ENCODE measurements at regions not wholly inside any gene's neighbourhood (a gene's known extent, or its start where the extent isn't known, plus 50 kb on each side); places are given as distances from the start of the nearest gene placed in this dataset.

DNA sequence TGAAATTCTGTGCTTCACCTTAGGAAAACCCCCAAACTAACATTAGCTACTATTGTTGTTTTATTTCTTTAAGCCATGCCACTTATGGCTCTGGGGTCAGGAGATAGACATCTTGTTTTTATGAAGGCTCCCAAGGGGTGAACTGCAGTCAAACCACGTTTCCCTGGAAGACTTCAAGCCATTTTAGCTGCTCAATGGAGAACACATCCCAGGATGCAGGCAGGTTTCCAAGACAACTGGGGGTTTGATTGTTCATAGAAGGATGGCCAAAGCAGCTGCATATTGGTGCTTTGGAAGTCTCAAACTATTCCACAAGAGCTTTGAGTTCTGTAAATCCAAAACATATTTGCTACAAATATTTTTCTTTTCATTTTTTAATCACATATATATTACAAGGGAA, 818.0 kb downstream of the MAFB start:
- Mint-ChIP-seq H3K4me1 (ENCODE audit: low read depth in 2 of 2) (peaks cover 0 to 4% of the 10 kb centered on the region in 2 donors), H3K27me3 (peaks cover 2 to 9% of the 10 kb centered on the region in 2 donors), H3K27ac (no peak overlapping the region), H3K9me3 (peaks cover 3% of the 10 kb centered on the region), H3K4me3 (no peak overlapping the region), H3K36me3 (no peaks in the 10 kb centered on the region)
- ATAC-seq (no peak), DNase-seq (ENCODE audit: low spot score) (no peak)

DNA sequence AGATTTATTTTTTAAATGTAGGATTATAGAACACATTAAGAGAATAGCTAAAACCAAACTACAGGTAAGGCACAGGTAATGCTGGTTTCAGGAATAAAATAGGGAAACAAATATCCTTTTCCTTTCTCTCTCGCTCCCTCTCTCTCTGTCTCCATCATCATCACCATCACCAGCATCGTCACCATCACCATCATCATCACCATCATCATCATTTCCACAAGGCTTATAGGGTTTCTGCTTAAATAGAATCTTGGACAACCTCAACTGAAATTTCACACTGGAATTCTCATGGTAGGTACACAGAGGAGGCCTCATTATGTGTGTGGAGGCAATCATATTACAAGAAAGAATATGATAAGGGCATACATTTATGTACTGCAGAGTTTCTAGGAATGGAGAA, 823.6 kb downstream of the MAFB start:
- Mint-ChIP-seq H3K27me3 (peaks cover 0 to 10% of the 10 kb centered on the region in 2 donors), H3K27ac (no peak overlapping the region), H3K4me3 (no peak overlapping the region), H3K36me3 (no peaks in the 10 kb centered on the region), H3K9me3 (no peaks in the 10 kb centered on the region), H3K4me1 (ENCODE audit: low read depth in 2 of 2) (no peaks in the 10 kb centered on the region)
- ATAC-seq: no peak
- DNase-seq (ENCODE audit: low spot score): no peak

DNA sequence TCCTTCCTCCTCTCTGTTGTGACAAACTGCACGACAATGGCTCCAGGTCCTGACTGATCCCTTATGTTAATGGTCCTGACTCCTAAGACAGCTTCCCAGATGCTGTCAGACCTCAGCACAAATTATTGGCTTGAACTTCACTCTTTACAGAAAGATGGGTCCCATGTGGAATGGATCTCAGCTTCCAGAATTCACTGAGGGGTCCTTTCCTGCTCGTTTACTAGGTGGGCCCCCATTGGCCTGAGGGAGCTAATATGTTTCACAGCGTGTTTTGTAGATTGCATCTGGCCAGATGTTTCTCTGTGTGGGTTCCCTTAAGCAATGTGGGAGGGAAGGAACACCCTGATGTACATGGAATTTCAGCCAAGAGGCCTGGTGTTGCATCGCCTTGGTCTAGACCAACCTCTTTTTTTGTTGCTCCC, 826.6 kb downstream of the MAFB start:
- DNase-seq (ENCODE audit: low spot score) (no peak), ATAC-seq (no peak)
- Mint-ChIP-seq H3K4me1 (ENCODE audit: low read depth in 2 of 2) (no peaks in the 10 kb centered on the region), H3K27ac (no peak overlapping the region), H3K4me3 (no peak overlapping the region), H3K27me3 (peaks cover 4 to 15% of the 10 kb centered on the region in 2 donors), H3K36me3 (no peaks in the 10 kb centered on the region), H3K9me3 (peaks cover 4% of the 10 kb centered on the region)

DNA sequence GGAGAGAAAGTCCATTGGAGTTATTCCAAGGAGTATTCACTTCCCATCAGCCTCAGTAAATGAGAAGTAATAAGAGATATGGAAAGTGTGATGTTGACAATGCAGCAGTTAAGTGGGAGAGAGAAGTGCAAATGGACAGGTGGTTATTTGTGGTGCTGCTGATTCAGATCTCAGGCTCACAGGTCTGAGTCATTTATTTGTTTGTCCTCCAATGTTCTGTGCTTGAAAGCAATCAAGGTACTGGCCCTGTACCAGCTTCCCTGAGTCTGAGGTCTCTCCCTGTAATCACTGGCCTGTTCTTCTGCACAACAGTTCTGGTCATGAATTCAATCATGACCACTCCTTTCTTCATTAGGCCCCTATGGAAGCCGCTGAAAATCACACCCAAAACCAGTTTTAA, 827.7 kb downstream of the MAFB start:
- H3K4me1 Mint-ChIP-seq (ENCODE audit: low read depth in 2 of 2): no peaks in the 10 kb centered on the region
- DNase-seq (ENCODE audit: low spot score) (no peak), ATAC-seq (no peak)
- H3K27me3 Mint-ChIP-seq: peaks cover 4 to 10% of the 10 kb centered on the region in 2 donors
- H3K36me3 Mint-ChIP-seq: no peaks in the 10 kb centered on the region
- H3K4me3 Mint-ChIP-seq: no peak overlapping the region
- H3K27ac Mint-ChIP-seq: no peak overlapping the region
- H3K9me3 Mint-ChIP-seq: peaks cover 4% of the 10 kb centered on the region

DNA sequence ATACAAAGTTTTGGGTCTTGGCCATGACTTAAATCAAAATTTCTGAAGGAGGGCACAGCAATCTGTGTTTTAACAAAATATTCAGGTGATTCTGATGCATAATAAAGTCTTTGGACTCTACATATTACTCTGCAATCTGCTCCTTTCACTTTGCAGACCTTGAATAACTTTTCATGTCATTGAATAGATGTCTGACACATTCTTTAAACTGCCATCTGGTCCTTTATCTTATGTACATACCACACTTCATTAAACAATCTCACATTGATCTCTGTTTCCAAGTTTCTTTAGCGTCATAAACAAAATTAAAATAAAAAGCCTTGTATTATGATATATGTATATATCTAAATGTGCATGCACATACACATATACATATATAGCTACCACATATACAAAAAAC, 831.2 kb downstream of the MAFB start:
- Mint-ChIP-seq H3K27me3 (peaks cover 6 to 15% of the 10 kb centered on the region in 2 donors), H3K27ac (no peak overlapping the region), H3K4me1 (ENCODE audit: low read depth in 2 of 2) (no peaks in the 10 kb centered on the region), H3K4me3 (no peak overlapping the region), H3K36me3 (peaks cover 4% of the 10 kb centered on the region), H3K9me3 (peaks cover 4% of the 10 kb centered on the region)
- DNase-seq (ENCODE audit: low spot score): no peak
- ATAC-seq: no peak

DNA sequence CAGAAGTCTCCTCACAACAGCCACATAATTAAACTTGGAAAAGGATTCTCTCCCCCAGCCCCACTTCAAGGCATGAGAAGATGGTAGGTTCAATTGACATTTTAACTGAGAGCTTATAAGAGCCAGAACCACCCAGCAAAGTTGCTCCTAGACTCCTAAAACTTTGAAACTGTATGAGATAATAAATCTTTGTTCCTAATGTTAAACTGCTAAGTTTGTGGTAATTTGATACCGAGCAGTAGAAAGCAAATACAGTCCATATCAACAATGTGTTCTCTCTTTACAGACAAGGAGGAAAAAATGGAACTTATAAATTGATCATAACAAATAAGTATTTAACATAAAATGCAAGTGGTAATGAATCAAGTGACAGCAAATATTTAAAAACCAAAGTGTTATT, 831.8 kb downstream of the MAFB start:
- Mint-ChIP-seq H3K27ac (no peak overlapping the region), H3K9me3 (peaks cover 4% of the 10 kb centered on the region), H3K27me3 (peaks cover 6 to 15% of the 10 kb centered on the region in 2 donors), H3K4me3 (no peak overlapping the region), H3K4me1 (ENCODE audit: low read depth in 2 of 2) (no peaks in the 10 kb centered on the region), H3K36me3 (peaks cover 4% of the 10 kb centered on the region)
- no peak for ATAC-seq
- no peak for DNase-seq (ENCODE audit: low spot score)

DNA sequence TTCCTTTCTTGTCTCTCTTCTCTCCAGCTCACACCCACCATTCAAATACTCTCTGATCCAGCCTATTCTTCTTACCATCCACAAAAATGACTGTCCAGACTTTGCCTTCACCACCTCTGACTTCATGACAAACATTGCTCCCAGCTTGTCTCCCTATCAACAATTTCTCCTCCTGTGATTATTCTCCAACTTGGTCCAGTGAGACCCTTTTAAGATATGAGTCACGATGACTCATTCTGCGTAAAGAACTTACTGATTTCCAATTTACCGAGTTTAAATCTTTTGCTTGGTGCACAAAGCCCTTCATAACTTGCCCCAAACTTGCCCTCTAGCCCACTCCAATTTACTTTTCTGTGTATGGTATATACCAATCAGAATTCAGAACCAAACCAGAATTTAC, 833.2 kb downstream of the MAFB start:
- ATAC-seq (no peak), DNase-seq (ENCODE audit: low spot score) (no peak)
- H3K36me3 Mint-ChIP-seq: peaks cover 4% of the 10 kb centered on the region
- H3K4me1 Mint-ChIP-seq (ENCODE audit: low read depth in 2 of 2): no peaks in the 10 kb centered on the region
- H3K9me3 Mint-ChIP-seq: peaks cover 4% of the 10 kb centered on the region
- H3K27ac Mint-ChIP-seq: no peak overlapping the region
- H3K4me3 Mint-ChIP-seq: no peak overlapping the region
- peaks cover 6 to 15% of the 10 kb centered on the region in 2 donors for H3K27me3 Mint-ChIP-seq

DNA sequence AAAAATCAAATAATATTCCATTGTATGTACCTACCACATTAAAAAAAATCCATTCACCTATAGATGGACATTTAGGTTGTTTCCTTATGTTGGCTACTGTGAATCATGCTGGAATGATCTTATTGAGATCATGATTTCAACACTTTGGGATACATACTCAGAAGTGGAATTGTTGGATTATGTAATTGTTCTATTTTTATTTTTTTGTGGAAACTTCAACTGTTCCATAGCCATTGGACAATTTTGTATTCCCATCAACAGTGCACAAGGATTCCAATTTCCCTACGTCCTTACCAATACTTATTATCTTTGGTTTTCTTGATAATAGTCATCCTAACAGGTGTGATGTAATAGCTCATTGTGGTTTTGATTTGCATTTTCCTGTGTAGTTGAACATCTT, 834.0 kb downstream of the MAFB start:
- DNase-seq (ENCODE audit: low spot score): no peak
- H3K4me3 Mint-ChIP-seq: no peak overlapping the region
- H3K9me3 Mint-ChIP-seq: peaks cover 4% of the 10 kb centered on the region
- no peak overlapping the region for H3K27ac Mint-ChIP-seq
- no peaks in the 10 kb centered on the region for H3K4me1 Mint-ChIP-seq (ENCODE audit: low read depth in 2 of 2)
- H3K36me3 Mint-ChIP-seq: peaks cover 4% of the 10 kb centered on the region
- no peak for ATAC-seq
- peaks cover 6 to 15% of the 10 kb centered on the region in 2 donors for H3K27me3 Mint-ChIP-seq

DNA sequence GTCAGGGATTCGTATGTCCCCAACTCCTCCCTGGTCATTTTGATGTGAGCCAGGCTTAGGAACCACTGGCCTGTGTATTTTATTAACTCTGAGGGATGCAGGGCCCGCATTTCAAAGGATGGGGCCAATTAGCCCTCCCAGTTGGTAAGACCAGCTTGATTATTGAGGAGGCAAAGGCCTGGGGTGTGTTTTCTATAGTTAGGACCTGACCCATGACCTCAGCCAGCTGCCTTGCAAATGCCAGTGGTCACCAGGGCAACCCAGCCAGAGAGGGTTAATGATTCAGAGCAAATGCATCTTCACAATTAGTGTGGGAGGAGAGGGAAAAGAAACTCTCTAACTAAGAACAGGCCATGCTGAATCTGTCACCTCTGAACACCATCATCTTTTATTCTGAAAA, 835.4 kb downstream of the MAFB start:
- Mint-ChIP-seq H3K27ac (no peak overlapping the region), H3K9me3 (peaks cover 3% of the 10 kb centered on the region), H3K4me3 (no peak overlapping the region), H3K27me3 (peaks cover 5 to 13% of the 10 kb centered on the region in 2 donors), H3K4me1 (ENCODE audit: low read depth in 2 of 2) (no peaks in the 10 kb centered on the region), H3K36me3 (peaks cover 4% of the 10 kb centered on the region)
- no peak for ATAC-seq
- no peak for DNase-seq (ENCODE audit: low spot score)

DNA sequence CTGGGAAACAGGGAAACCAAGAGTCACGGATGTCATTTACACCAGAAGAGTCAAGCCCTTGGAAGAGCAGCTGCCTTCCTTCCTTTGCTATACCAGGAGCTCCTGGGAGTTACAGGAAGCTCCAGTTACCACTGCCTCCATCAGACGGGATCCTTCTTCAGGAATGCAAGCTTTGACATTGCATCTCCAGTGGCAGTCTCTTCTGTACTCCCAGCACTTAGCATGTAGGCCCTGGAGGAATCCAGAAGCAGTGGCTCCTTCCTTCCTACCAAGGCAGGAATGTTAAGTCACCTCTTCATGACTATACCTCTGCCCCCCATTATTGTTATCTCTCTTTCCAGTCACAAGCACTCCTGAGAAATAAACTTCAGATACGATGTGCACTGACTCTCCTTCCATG, 836.0 kb downstream of the MAFB start:
- no peaks in the 10 kb centered on the region for H3K4me1 Mint-ChIP-seq (ENCODE audit: low read depth in 2 of 2)
- no peaks in the 10 kb centered on the region for H3K9me3 Mint-ChIP-seq
- peaks cover 2 to 9% of the 10 kb centered on the region in 2 donors for H3K27me3 Mint-ChIP-seq
- no peak overlapping the region for H3K4me3 Mint-ChIP-seq
- ATAC-seq (no peak), DNase-seq (ENCODE audit: low spot score) (no peak)
- peaks cover 4% of the 10 kb centered on the region for H3K36me3 Mint-ChIP-seq
- H3K27ac Mint-ChIP-seq: no peak overlapping the region

DNA sequence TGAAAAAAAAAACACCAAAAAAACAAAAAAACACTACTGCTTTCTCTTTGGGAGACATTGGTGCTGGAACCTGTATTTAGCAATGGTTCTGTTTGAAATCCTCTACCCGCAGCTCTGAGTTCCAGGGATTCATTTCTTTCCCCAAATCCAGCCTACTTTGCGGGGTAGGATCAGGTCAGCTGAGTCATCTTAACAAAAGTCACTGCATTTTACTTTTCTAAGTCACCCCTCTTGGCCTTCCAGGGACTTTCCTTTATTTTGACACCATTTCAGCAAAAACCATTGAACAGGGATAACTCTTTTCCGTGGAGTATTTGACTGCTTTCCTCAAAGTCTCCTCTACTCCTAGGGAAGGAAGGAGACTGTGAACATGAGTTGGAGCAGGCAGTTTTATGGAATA, 837.6 kb downstream of the MAFB start:
- H3K27me3 Mint-ChIP-seq: peaks cover 2 to 9% of the 10 kb centered on the region in 2 donors
- H3K4me1 Mint-ChIP-seq (ENCODE audit: low read depth in 2 of 2): no peaks in the 10 kb centered on the region
- no peak overlapping the region for H3K27ac Mint-ChIP-seq
- peaks cover 4% of the 10 kb centered on the region for H3K36me3 Mint-ChIP-seq
- H3K9me3 Mint-ChIP-seq: no peaks in the 10 kb centered on the region
- DNase-seq (ENCODE audit: low spot score) (no peak), ATAC-seq (no peak)
- H3K4me3 Mint-ChIP-seq: no peak overlapping the region

DNA sequence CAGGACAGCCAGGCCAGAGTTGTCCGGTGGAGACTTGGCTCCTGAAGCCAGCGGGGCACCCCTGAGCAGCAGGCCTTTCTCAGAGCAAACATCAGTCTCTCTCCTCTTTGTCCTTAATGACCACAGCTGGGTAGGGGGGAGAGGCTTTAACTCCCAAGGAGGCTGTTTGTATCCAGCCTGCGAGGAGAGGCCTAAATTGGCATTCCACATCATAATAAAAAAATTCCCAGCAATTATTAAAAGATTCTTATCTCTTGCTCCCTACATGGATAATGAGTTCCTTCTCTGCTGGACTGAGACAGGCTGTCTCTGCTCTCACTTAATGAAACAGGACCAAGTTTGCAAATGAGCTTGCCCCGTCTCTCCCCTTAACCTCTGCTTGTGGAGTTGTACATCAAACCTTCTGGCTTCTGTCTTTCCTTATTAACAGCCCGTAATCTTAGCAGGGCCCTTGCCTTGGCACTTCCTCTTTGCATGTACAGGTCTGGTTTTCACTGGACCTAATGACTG, 838.2 kb downstream of the MAFB start:
- Mint-ChIP-seq H3K4me3 (no peak overlapping the region), H3K27me3 (peaks cover 0 to 5% of the 10 kb centered on the region in 2 donors), H3K4me1 (ENCODE audit: low read depth in 2 of 2) (no peaks in the 10 kb centered on the region), H3K27ac (no peak overlapping the region), H3K9me3 (no peaks in the 10 kb centered on the region), H3K36me3 (peaks cover 3% of the 10 kb centered on the region)
- DNase-seq (ENCODE audit: low spot score) (no peak), ATAC-seq (no peak)

DNA sequence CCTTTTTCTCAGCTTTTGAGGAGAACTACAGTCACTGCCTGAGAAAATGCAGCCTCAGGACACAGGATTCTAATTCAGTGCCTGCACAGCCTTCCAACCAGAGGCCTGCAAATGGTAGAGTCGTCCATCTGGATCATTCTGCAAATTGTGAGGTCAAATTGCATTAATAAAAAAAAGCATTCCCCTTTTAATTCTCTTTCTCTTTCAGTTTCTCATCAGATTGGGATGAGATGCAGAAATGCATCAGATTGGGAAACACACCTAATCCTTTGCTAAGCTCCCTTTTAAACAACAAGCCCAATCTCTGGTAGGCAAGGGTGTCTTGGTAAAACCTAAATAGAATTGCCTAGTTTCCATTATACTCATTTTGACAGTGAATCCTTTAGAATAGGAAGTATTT, 838.8 kb downstream of the MAFB start:
- Mint-ChIP-seq H3K27me3 (no peaks in the 10 kb centered on the region), H3K36me3 (no peaks in the 10 kb centered on the region), H3K9me3 (no peaks in the 10 kb centered on the region), H3K4me1 (ENCODE audit: low read depth in 2 of 2) (no peaks in the 10 kb centered on the region), H3K4me3 (no peak overlapping the region), H3K27ac (no peak overlapping the region)
- DNase-seq (ENCODE audit: low spot score) (no peak), ATAC-seq (no peak)

DNA sequence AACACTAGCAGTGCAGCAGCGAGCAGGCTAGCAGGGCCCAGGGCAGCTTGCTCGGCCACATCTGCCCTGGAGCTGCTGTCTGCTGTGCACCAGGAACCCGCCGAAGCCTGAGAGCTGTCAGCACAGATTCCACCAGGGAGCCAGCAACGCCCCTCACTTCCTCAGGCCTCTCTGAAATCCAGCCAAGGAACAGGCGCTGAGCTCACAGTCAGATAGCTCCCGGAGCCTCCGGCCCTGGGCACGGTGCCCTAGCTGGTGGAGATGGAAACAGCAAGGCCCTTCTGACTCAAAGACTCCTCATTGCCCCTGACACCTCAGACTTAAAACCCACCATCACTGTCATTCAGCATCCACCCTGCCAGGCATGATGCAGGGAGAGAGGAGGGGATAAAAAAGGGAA, 839.4 kb downstream of the MAFB start:
- no peaks in the 10 kb centered on the region for H3K27me3 Mint-ChIP-seq
- no peak overlapping the region for H3K27ac Mint-ChIP-seq
- no peaks in the 10 kb centered on the region for H3K36me3 Mint-ChIP-seq
- H3K9me3 Mint-ChIP-seq: no peaks in the 10 kb centered on the region
- ATAC-seq (no peak), DNase-seq (ENCODE audit: low spot score) (no peak)
- no peaks in the 10 kb centered on the region for H3K4me1 Mint-ChIP-seq (ENCODE audit: low read depth in 2 of 2)
- H3K4me3 Mint-ChIP-seq: no peak overlapping the region

DNA sequence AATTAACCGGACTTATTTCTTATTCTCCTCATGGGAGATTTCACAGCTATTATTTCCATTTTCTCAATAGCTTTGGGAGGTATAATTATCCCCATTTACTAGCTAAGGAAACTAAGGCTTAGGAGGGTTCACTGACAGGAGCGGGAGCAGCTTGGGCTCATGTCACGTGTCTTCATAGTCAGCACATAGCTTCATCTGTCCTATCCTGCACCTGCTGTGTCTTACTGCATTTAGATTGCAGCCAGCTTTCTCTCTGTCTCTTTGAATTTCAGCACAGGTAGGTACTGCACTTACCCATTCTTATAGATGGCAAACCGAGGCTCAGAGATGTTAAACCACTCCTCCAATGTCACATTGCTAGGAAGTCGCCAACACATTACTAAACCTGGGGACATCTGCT, 839.9 kb downstream of the MAFB start:
- Mint-ChIP-seq H3K4me3 (no peak overlapping the region), H3K27ac (no peak overlapping the region), H3K4me1 (ENCODE audit: low read depth in 2 of 2) (no peaks in the 10 kb centered on the region), H3K36me3 (no peaks in the 10 kb centered on the region), H3K9me3 (no peaks in the 10 kb centered on the region), H3K27me3 (no peaks in the 10 kb centered on the region)
- DNase-seq (ENCODE audit: low spot score) (no peak), ATAC-seq (no peak)

Measured in natural killer cell treated with Interleukin-12 subunit alpha and Interleukin-12 subunit beta and Interleukin-15 and Interleukin-18, amount 100 ng/mL, for 72 hours (primary cell).